ENCODE measurements at regions not wholly inside any gene's neighbourhood (a gene's known extent, or its start where the extent isn't known, plus 50 kb on each side); places are given as distances from the start of the nearest gene placed in this dataset.

DNA sequence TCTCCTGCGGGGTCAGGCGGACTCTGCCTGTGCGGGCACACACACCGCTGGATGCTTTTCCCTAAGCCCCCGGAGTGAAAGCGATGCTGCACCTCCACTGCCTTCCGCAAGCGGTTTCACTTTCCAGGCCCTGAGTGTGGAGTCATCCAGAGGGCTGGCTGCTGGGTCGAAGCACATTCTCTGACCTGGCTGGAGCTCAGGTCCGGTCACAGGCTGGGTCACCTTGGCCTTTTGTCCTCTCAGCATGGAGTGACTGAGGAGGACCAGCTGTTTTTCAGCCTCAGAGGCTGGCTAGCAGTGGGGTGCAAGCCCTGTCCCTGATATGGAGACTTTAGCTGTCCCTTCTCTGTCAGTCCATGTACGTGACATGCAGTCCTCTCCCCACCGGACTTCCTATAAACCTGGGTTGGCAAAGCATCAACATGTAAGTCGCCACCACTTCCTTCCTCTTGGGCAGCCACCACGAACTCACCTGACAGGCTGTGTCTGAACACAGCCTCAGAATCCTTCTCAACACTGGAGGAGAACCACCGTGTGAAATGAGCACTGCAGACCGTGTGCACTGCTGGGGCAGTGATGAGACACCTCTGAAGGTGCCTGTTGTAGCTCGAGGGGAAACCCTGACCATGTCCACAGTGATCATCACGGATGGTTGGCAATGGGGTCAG, 51.3 kb downstream of the GADD45G start:
- no peak for DNase-seq (ENCODE audit: low spot score)

- no peak for DNase-seq (ENCODE audit: low spot score)
Observed at GRCh38 chr9:89657295-89657694, 52.5 kb downstream of the GADD45G start.

GRCh38 chr9:89657765-89658164, 53.0 kb downstream of the GADD45G start:
- DNase-seq (ENCODE audit: low spot score): no peak

GRCh38 chr9:89658401-89658800, 53.6 kb downstream of the GADD45G start:
- DNase-seq (ENCODE audit: low spot score): no peak

DNA sequence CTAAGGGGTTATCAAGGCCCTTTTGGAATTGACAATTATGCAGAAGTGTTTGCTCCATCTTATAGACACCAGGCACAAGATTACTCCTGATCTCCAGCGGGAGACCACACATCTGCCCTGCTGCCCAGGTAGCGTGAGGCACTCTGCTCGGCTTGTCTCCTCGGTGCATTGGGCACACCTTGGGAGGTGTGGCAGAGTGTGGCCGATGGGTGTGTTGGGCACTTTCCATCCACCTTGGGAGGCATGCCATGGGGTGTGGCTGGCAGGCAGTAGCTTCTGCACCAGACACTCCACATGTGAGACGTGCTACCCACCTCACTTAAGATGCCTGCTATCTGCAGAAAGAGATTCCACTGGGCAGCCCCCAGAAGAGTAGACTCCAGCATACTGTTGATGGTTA, 54.1 kb downstream of the GADD45G start:
- DNase-seq (ENCODE audit: low spot score): no peak

GRCh38 chr9:89659473-89659872, 54.7 kb downstream of the GADD45G start:
- no peak for DNase-seq (ENCODE audit: low spot score)

- no peak for DNase-seq (ENCODE audit: low spot score)
Observed at GRCh38 chr9:89659891-89660685, 55.3 kb downstream of the GADD45G start.

DNA sequence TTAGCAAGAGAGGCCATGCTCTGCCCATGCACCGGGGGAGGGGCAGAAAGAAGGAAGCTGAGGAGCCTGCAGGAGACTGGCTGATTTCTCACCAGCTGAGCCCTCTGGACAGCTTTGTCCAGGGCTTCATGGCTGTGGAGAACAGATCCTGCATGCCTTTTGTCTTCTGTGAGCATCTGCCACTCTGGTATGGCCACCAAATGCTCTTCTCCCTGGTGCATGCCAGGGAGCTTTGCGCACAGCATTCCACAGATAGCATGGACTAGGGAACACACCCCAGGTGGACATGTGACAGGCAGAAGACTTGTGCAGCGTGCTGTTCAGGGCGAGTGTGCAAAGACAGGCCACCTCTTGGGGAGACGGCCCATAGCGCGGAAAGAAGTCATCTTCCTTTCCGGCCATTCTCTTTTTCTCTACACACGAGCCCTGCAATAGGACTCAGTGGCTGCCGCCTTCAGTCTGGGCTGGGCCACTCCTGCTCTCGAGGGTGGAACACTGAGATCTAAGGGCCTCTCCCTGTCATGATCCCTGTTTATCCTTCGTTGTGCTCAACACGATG, 56.7 kb downstream of the GADD45G start:
- no peak for DNase-seq (ENCODE audit: low spot score)

DNA sequence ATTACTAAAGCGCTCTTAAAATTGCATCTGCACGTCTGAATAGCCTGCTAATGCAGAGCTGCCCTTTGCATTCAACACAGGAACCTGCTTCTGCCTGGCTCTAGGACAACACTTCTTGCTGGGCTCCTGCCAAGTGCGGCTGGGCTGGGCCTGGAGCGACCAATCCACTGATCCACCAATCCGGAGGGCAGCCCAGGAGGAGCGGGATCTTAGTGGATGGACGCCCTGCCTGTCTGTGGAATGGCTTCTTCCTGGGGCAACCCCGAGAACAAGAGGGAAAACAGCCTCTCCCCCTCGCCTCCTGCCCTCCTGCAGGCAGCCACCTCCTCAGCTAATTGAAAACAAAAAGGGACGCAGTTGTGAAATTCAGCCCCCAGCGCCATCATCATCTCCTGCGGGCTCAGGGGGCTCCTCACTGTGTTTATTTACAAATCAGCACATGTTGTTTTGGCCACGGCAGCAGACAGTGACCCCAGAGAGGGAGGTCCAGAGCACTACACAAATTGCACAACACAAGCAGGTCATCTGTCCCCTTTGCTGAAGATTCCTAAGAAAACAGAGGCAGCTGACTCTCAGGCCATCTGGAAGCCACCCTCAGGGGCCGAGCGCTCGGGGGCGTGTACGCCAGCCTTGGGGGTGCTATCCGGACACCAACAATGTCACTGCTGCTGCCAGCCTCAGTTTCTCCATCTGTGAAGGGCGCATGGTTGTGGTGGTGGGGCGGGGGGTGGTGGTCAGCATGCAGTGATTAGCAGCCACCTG, 57.3 kb downstream of the GADD45G start:
- DNase-seq (ENCODE audit: low spot score): peak; percentile 88

DNA sequence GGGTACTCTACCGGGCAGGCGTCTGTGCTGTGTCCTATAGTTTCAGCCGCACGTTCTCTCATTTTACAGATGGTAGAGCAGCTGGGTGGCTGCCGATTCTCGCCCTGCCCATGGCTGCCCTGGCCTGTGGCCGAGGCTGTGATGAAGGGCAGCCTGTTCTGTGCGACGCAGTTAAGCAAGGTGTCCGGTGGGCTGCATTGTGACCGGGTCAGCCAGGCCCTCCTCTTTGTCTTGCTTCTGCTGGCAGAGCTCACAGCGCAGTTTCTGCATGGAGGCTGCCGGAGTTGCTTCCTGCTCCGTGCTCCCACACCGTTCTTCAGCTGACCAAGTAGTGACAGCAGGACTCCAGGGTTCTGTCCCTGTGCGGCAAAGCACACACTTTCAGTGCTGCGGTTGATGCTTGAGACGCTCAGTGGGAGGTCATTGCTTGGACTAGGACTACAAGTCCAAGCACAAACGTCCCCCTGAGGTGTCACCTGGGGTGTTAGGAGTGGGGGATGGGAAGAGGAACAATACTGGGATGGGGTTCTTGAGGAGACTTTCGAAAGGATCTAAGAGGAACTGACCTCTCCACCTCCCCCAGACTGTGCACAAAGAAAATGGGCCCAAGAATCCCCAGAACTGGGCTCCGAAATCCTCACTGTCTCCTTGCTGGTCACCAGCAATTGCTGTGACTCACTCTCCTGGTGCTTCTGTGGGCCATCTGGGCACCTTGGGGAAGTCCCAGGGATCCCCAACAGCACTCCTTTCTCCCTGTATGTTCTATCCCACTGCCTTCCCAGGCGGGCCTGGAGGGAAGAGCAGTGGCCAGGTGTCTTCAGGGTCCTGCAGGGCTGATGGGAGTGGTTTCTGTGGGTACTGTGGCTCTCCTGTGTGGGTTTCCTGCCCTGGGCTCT, 58.2 kb downstream of the GADD45G start:
- no peak for DNase-seq (ENCODE audit: low spot score)

DNA sequence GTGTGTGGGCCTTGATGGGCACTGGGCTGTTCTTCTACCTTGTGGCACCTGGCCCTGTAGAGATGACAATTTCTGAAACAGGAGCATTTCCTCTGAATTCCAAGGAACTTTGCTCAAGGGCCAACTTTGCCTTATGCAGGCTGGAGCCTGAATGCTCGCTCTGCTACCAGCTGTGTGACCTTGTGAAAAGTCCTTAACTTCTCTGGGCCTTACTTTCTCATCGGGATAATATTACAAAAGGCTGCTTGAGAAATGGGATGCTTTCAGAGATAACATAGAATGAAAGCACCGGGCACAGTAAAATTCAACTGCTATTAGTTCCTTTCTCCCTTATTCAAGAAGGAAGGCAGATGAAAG, 58.8 kb downstream of the GADD45G start:
- no peak for DNase-seq (ENCODE audit: low spot score)

DNA sequence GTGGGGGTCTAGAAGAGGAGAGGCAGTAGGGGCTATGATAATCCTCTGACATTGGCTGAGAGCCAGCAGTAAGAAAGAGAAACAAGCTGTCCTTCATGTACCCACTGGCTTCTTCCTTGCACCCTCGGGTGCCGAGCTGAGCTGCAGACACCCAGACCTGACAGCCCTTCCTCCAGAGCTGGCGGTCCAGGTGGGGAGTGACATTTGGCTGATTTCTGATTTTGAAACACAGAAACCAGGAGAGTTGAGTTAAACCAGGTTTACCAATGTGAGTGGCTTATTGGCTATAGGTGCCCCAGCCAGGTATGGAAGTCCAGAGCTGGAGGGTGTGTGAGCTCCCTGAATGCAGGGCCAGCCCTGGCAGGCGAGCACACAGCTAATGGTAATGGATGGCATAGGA, 59.2 kb downstream of the GADD45G start:
- DNase-seq (ENCODE audit: low spot score): no peak

DNA sequence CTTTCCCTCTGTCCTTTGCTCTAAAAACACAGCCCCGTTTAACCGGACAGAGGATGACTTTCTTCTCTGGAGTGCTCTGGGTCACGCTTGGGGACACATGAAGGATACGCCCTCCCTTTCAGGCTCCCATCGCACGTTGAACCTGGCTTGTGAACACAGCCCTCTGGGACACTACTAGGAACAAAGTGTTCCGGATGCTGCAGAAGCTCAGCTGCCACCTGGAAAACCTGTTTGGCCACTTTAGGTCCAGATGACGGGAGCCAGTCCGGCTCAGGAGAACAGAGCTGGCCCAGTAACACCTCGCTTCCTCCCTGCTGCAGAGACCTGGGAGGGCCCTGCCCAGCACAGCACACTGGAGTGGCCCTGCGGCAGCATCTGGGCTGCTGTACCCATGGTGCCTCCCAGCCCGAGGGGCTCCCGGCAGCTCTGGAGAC, 60.1 kb downstream of the GADD45G start:
- DNase-seq (ENCODE audit: low spot score): no peak

DNA sequence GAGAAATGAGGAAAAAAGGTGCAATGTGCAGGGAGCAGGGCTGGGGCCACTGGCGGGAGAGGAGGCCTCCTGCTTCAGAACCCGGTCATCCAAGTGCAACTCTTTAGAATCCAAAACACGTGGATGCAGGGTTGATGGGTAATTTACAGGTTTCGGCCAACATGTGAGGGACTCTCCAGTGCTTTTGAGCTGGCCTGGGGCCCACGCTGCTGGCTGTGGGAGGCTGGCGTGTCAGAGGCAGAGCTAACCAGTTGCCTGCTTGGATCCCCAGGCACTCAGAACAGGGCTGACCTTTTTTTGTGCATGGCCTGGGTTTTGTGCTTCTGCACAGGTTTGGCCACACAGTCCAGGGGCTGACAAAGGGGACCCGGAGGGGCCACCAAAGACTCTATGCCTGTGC, 61.6 kb downstream of the GADD45G start:
- DNase-seq (ENCODE audit: low spot score): no peak

DNA sequence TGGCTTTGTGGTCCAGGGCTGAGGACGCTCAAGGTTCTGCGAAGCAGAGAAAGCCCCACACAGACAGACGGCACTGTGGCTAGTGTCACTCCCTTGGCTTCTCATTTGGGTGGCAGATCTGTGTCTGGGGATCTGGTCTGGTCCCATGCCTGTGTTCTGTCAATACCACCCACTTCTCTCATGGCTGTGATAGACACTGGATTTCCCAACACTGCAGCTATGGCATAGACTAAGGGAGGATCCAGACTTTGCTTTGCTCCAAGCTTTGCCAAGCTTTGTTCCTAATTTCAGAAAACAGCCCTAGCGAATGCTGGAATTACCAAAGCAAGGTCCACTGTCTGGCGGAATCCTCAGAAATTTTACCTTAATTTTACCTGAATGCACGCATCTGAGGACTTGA, 62.1 kb downstream of the GADD45G start:
- DNase-seq (ENCODE audit: low spot score): no peak

- no peak for DNase-seq (ENCODE audit: low spot score)
Observed at GRCh38 chr9:89667726-89668125, 62.9 kb downstream of the GADD45G start.

GRCh38 chr9:89668216-89668865, 63.5 kb downstream of the GADD45G start:
- DNase-seq (ENCODE audit: low spot score): no peak

DNA sequence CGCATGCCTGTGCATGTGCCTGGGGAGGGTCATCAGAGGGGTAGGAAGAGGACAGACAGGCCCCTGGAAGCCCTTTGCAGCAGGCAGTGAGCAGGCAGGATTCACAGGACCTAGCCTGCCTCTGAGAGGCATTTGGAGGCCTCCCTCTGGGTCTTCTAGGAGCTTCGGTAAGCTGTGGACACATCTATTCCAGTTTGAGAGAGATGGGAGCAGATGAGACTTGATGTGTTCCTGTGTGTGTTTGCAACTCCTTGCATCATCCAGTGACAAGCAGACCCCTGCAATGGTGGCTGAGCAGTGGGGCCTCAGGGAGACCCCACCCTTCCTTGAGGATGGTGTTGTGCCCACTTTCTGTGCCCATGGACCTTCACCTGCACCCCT, 64.0 kb downstream of the GADD45G start:
- no peak for DNase-seq (ENCODE audit: low spot score)

- no peak for DNase-seq (ENCODE audit: low spot score)
Observed at GRCh38 chr9:89669361-89669842, 64.6 kb downstream of the GADD45G start.

DNA sequence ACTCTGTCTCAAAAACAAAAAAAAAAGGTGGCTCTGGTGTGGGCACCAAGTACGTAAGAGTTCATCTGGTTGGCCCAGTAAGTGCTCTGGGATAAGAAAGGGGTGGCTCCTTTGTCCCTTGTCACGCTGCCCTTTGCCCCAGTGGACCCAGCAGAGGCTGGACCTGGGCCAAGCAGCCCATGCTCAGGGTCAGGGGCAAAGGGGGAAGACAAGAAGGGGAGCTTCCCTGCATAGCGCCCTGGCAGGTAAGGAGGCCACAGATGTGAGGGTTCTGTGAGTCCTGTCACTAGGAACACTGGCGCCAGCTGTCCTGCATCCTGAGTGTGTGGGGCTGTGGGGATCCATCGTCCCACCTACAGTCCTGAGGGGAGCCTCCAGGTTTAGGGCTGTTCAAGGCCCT, 65.3 kb downstream of the GADD45G start:
- no peak for DNase-seq (ENCODE audit: low spot score)

- DNase-seq (ENCODE audit: low spot score): no peak
Observed at GRCh38 chr9:89670801-89671434, 66.1 kb downstream of the GADD45G start.
